Neural progenitor cell (in vitro differentiated cells): ENCODE measurements at regions not wholly inside any gene's neighbourhood (a gene's known extent, or its start where the extent isn't known, plus 50 kb on each side); places are given as distances from the start of the nearest gene placed in this dataset.

Experiments used
- CTCF ChIP-seq: fragments of 200-600 bp; sonication (generic); IDR thresholded peaks from 2 replicates; pipeline ENCODE4 v1.5.1; 2017; ENCODE audit warnings: antibody characterized with exemption, mild to moderate bottlenecking
- EZH2 ChIP-seq: fragments of 200-600 bp; sonication (generic); IDR thresholded peaks from 2 replicates; pipeline ENCODE4 v1.6.1; 2017; ENCODE audit warnings: antibody characterized with exemption, mild to moderate bottlenecking, moderate library complexity
- EZH2phosphoT487 ChIP-seq: fragments of 200-600 bp; sonication (generic); IDR thresholded peaks from 2 replicates; pipeline ENCODE4 v1.6.1; 2017; ENCODE audit warnings: antibody characterized with exemption

GRCh38 chr5:166192696-166193095 is 2098.7 kb upstream of the WWC1 start:
- TF ChIP-seq EZH2phosphoT487 (no peak), CTCF (no peak), EZH2 (no peak)
